HepG2 (cell line): ENCODE measurements at regions not wholly inside any gene's neighbourhood (a gene's known extent, or its start where the extent isn't known, plus 50 kb on each side); places are given as distances from the start of the nearest gene placed in this dataset.

Experiments used
- CHD4 ChIP-seq: fragments of 200-600 bp; sonication (generic); IDR thresholded peaks from 2 replicates; pipeline ENCODE4 v1.7.0; 2017; ENCODE audit warnings: mild to moderate bottlenecking, low read length, borderline replicate concordance
- ELF3 ChIP-seq: IDR thresholded peaks from 2 replicates; pipeline ENCODE4 v1.6.1; 2016; ENCODE audit warnings: missing genetic modification reagents, missing compliant biosample characterization
- ESRRA ChIP-seq: sonication (generic); formaldehyde crosslinking; IDR thresholded peaks from 2 replicates; pipeline ENCODE4 v1.5.1; 2020; ENCODE audit warnings: mild to moderate bottlenecking, low read depth, missing genetic modification reagents
- FLYWCH1 ChIP-seq: sonication (generic); formaldehyde crosslinking; IDR thresholded peaks from 2 replicates; pipeline ENCODE4 v1.8.1; 2023; ENCODE audit warnings: mild to moderate bottlenecking, missing genetic modification reagents
- GLI4 ChIP-seq: sonication (generic); formaldehyde crosslinking; IDR thresholded peaks from 2 replicates; pipeline ENCODE4 v1.5.1; 2020; ENCODE audit warnings: missing genetic modification reagents, mild to moderate bottlenecking, moderate library complexity, borderline replicate concordance
- HES4 ChIP-seq: sonication (generic); formaldehyde crosslinking; IDR thresholded peaks from 2 replicates; pipeline ENCODE4 v1.9.0; 2021; ENCODE audit warnings: mild to moderate bottlenecking, missing genetic modification reagents, borderline replicate concordance
- HIVEP1 ChIP-seq: sonication (generic); formaldehyde crosslinking; IDR thresholded peaks from 2 replicates; pipeline ENCODE4 v1.4.0; 2020; ENCODE audit warnings: mild to moderate bottlenecking, missing genetic modification reagents
- MXD1 ChIP-seq: sonication (generic); formaldehyde crosslinking; IDR thresholded peaks from 2 replicates; pipeline ENCODE4 v1.4.0; 2020; ENCODE audit warnings: mild to moderate bottlenecking, missing genetic modification reagents
- PRMT3 ChIP-seq: sonication (generic); formaldehyde crosslinking; IDR thresholded peaks from 2 replicates; pipeline ENCODE4 v1.8.1; 2022; ENCODE audit warnings: low read depth, mild to moderate bottlenecking, moderate library complexity, missing genetic modification reagents, borderline replicate concordance
- RXRB ChIP-seq: IDR thresholded peaks from 2 replicates; pipeline ENCODE4 v1.6.1; 2016; ENCODE audit warnings: borderline replicate concordance, missing genetic modification reagents, missing compliant biosample characterization
- SKIL ChIP-seq: sonication (generic); formaldehyde crosslinking; IDR thresholded peaks from 2 replicates; pipeline ENCODE4 v1.8.0; 2022; ENCODE audit warnings: missing genetic modification reagents, mild to moderate bottlenecking, moderate library complexity, borderline replicate concordance
- SNRNP70 ChIP-seq: fragments of 200-400 bp; formaldehyde crosslinking; IDR thresholded peaks from 2 replicates; pipeline ENCODE4 v1.6.1; 2017; ENCODE audit warnings: mild to moderate bottlenecking, low read depth, low read length, moderate library complexity
- TGIF2 ChIP-seq: IDR thresholded peaks from 2 replicates; pipeline ENCODE4 v1.6.1; 2016; ENCODE audit warnings: control low read depth, missing compliant biosample characterization
- ZBED4 ChIP-seq: sonication (generic); formaldehyde crosslinking; IDR thresholded peaks from 2 replicates; pipeline ENCODE4 v1.4.0; 2020; ENCODE audit warnings: missing genetic modification reagents, borderline replicate concordance
- ZNF30 ChIP-seq: sonication (generic); formaldehyde crosslinking; IDR thresholded peaks from 2 replicates; pipeline ENCODE4 v1.5.0; 2020; ENCODE audit warnings: mild to moderate bottlenecking, missing genetic modification reagents
- ZNF354B ChIP-seq: sonication (generic); formaldehyde crosslinking; IDR thresholded peaks from 2 replicates; pipeline ENCODE4 v1.8.0; 2022; ENCODE audit warnings: mild to moderate bottlenecking, missing genetic modification reagents
- ZNF468 ChIP-seq: sonication (generic); formaldehyde crosslinking; IDR thresholded peaks from 2 replicates; pipeline ENCODE4 v1.8.0; 2022; ENCODE audit warnings: mild to moderate bottlenecking, moderate library complexity, missing genetic modification reagents
- ZNF510 ChIP-seq: sonication (generic); formaldehyde crosslinking; IDR thresholded peaks from 2 replicates; pipeline ENCODE4 v1.4.0; 2020; ENCODE audit warnings: low read depth, mild to moderate bottlenecking, missing genetic modification reagents
- ZNF550 ChIP-seq: sonication (generic); formaldehyde crosslinking; IDR thresholded peaks from 2 replicates; pipeline ENCODE4 v1.4.0; 2020; ENCODE audit warnings: mild to moderate bottlenecking, missing genetic modification reagents, borderline replicate concordance
- ZNF687 ChIP-seq: sonication (generic); formaldehyde crosslinking; IDR thresholded peaks from 2 replicates; pipeline ENCODE4 v1.5.1; 2020; ENCODE audit warnings: mild to moderate bottlenecking, missing genetic modification reagents, moderate library complexity

GRCh38 chr19:56966697-56967299, 126.3 kb upstream of the PEG3 start (continued):
- no peak for TF ChIP-seq SKIL (CRISPR knock-in tag)
- TF ChIP-seq ZNF30 (CRISPR knock-in tag), result no peak
- TF ChIP-seq TGIF2, result no peak
- no peak for TF ChIP-seq CHD4
- TF ChIP-seq SNRNP70, result no peak
- no peak for TF ChIP-seq ZNF468 (CRISPR knock-in tag)
- TF ChIP-seq HES4 (CRISPR knock-in tag), result no peak
- no peak for TF ChIP-seq ZNF354B (CRISPR knock-in tag)
- TF ChIP-seq ESRRA (CRISPR knock-in tag), result 0 out of 2 replicates have a peak, but pooled peaks have one; percentile 33
- TF ChIP-seq RXRB (CRISPR knock-in tag), result peak; percentile 40; the same call in 1 of the 2 replicates
- TF ChIP-seq ZNF510 (CRISPR knock-in tag), result no peak
- TF ChIP-seq HIVEP1 (CRISPR knock-in tag), result no peak
- no peak for TF ChIP-seq ZBED4 (CRISPR knock-in tag)
- peak; percentile 81 for TF ChIP-seq ELF3 (CRISPR knock-in tag)
- no peak for TF ChIP-seq ZNF550 (CRISPR knock-in tag)
- no peak for TF ChIP-seq MXD1
- TF ChIP-seq GLI4, result no peak
- TF ChIP-seq PRMT3, result no peak
- TF ChIP-seq ZNF687 (CRISPR knock-in tag), result peak; percentile 96
- no peak for TF ChIP-seq FLYWCH1 (CRISPR knock-in tag)
